BE2C (cell line): ENCODE measurements at regions not wholly inside any gene's neighbourhood (a gene's known extent, or its start where the extent isn't known, plus 50 kb on each side); places are given as distances from the start of the nearest gene placed in this dataset.

Experiments
- DNase-seq: peaks from one replicate; pipeline ENCODE4 v3.0.0-alpha.2; 2020
- H3K27me3 ChIP-seq: fragments of 250-450 bp; sonication (Bioruptor Pico); 2 replicates; pipeline ENCODE4 v1.5.1; 2020; ENCODE audit warnings: mild to moderate bottlenecking
- H3K36me3 ChIP-seq: fragments of 250-450 bp; sonication (Bioruptor Pico); 2 replicates; pipeline ENCODE4 v1.5.1; 2020; ENCODE audit warnings: mild to moderate bottlenecking
- H3K4me1 ChIP-seq: fragments of 250-450 bp; sonication (Bioruptor Pico); 2 replicates; pipeline ENCODE4 v1.5.1; 2020
- H3K4me3 ChIP-seq: 2 replicates; pipeline ENCODE4 v1.5.1; 2011; ENCODE audit warnings: low read depth, low read length
- H3K9me3 ChIP-seq: fragments of 250-450 bp; sonication (Bioruptor Pico); 2 replicates; pipeline ENCODE4 v1.5.1; 2020
- TF ChIP-seq, protein P1 (sequence below): IDR thresholded peaks from 2 replicates; pipeline ENCODE4 v1.5.1; 2012; ENCODE audit warnings: mild to moderate bottlenecking, low read depth, low read length

DNA sequence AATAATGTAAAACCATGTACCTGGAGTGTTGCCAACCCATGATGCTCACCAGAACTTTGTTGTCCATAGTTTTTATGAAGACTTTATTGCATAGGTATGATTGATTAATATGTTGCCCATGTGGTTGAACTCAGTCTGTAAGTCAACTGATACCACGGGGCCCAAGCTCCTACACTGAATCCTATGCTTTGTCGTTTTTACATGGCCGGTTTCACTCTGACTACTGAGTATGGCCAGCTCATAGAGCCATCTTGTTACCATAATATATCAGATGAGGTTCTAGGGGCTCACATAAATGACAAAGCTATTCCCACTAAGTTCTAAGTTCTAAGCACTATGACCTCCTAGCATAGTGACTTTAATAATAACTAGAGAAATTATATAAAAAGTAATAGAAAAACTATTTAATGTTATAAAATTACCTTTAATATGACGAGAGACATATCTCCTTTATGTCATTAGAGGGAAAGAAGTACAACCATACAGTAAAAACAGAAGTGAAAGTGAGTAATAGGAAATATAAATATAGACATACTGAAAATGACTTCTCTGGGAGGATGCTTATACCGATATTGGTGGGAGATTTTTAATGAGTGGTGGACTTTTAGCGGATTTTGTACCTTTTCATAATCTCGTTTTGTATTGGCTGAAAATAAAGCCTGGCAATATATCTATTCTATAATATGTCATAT lies 983.4 kb upstream of the PRMT6 start:
- Histone ChIP-seq H3K4me3 (no peak overlapping the region), H3K27me3 (no peaks in the 10 kb centered on the region), H3K36me3 (no peaks in the 10 kb centered on the region), H3K4me1 (0 out of 2 replicates have a peak, but pooled peaks cover 4% of the 10 kb centered on the region), H3K9me3 (no peaks in the 10 kb centered on the region)
- no peak for DNase-seq
- TF ChIP-seq, protein P1, sequence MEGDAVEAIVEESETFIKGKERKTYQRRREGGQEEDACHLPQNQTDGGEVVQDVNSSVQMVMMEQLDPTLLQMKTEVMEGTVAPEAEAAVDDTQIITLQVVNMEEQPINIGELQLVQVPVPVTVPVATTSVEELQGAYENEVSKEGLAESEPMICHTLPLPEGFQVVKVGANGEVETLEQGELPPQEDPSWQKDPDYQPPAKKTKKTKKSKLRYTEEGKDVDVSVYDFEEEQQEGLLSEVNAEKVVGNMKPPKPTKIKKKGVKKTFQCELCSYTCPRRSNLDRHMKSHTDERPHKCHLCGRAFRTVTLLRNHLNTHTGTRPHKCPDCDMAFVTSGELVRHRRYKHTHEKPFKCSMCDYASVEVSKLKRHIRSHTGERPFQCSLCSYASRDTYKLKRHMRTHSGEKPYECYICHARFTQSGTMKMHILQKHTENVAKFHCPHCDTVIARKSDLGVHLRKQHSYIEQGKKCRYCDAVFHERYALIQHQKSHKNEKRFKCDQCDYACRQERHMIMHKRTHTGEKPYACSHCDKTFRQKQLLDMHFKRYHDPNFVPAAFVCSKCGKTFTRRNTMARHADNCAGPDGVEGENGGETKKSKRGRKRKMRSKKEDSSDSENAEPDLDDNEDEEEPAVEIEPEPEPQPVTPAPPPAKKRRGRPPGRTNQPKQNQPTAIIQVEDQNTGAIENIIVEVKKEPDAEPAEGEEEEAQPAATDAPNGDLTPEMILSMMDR, result no peak

DNA sequence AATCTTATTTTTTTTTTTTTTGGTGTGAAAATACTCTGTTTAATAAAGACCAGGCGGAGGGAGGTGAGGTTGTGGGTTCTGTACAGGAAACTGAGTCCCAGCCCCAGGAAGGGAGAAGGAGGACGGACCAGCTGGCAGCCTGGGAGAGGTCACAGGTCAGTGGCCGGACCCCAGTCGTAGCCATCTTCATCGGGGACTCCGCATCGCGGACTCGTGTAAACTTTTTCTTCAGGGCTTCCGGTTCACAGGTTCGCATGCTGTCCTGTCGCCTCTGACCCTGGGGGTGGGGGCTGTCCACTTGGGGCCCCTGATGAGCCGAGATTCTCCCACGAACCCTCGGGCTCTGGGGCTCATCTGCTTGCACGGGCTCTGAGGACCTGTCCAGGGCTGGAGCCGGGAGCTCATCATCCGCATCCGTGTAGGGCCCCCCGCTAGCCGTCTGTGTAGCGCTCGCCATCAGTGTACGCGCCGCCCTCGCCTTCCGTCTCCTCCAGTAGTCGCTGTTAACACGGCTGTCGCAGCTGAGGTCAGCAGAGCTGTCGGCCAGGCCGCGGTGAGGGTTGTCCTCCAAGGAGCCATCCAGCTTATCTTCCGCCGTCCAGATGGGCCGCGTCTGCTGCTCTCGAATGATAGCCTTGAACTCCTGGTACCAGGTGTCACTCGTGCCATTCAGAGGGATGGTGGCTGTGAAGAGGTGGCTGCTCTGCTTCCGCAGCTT lies 975.7 kb upstream of the PRMT6 start:
- H3K4me3 ChIP-seq, result no peak overlapping the region
- 0 out of 2 replicates have a peak, but pooled peaks cover 3% of the 10 kb centered on the region for H3K4me1 ChIP-seq
- H3K9me3 ChIP-seq, result no peaks in the 10 kb centered on the region

DNA sequence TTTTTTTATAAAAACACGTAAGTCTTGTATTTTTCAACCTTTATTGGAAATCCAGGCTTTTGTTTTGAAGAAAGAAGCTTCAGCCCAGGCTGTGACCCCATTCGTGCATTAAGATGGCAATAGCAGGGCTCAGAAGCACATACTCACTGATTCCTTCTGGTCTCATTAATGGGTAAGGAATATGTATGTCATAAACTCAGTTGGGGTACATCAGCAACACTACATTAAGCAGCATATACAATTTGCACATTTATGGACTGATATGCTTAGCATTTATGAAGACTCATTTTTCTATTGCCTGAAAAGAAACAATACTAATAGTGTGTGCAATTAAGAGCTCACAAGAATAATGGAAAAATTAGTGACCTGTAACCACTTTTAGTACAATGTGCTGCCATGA lies 945.4 kb upstream of the PRMT6 start:
- TF ChIP-seq, protein P1, result no peak
- Histone ChIP-seq H3K27me3 (no peaks in the 10 kb centered on the region), H3K9me3 (no peaks in the 10 kb centered on the region), H3K4me3 (no peak overlapping the region), H3K36me3 (no peaks in the 10 kb centered on the region), H3K4me1 (no peaks in the 10 kb centered on the region)
- no peak for DNase-seq

More for the DNA sequence above, 975.7 kb upstream of the PRMT6 start:
- DNase-seq, result no peak
- Histone ChIP-seq H3K36me3 (no peaks in the 10 kb centered on the region), H3K27me3 (no peaks in the 10 kb centered on the region)
- TF ChIP-seq, protein P1, result no peak

GRCh38 chr1:106113851-106114250 lies 942.6 kb upstream of the PRMT6 start:
- H3K9me3 ChIP-seq, result no peaks in the 10 kb centered on the region
- no peaks in the 10 kb centered on the region for H3K4me1 ChIP-seq
- TF ChIP-seq, protein P1, result no peak

GRCh38 chr1:106120789-106121188 lies 935.7 kb upstream of the PRMT6 start:
- H3K9me3 ChIP-seq, result no peaks in the 10 kb centered on the region
- no peaks in the 10 kb centered on the region for H3K4me1 ChIP-seq
- H3K27me3 ChIP-seq, result no peaks in the 10 kb centered on the region
- no peak overlapping the region for H3K4me3 ChIP-seq
- H3K36me3 ChIP-seq, result no peaks in the 10 kb centered on the region
- TF ChIP-seq, protein P1, result no peak
- DNase-seq, result no peak

More at GRCh38 chr1:106113851-106114250, 942.6 kb upstream of the PRMT6 start:
- DNase-seq, result no peak
- H3K4me3 ChIP-seq, result no peak overlapping the region
- H3K36me3 ChIP-seq, result no peaks in the 10 kb centered on the region
- no peaks in the 10 kb centered on the region for H3K27me3 ChIP-seq

- TF ChIP-seq, protein P1, result no peak
- no peaks in the 10 kb centered on the region for H3K9me3 ChIP-seq
- no peak overlapping the region for H3K4me3 ChIP-seq
- H3K27me3 ChIP-seq, result no peaks in the 10 kb centered on the region
- H3K36me3 ChIP-seq, result no peaks in the 10 kb centered on the region
- DNase-seq, result no peak
- no peaks in the 10 kb centered on the region for H3K4me1 ChIP-seq
Measured at GRCh38 chr1:106121728-106122127, 934.7 kb upstream of the PRMT6 start.
